GM18502 (cell line): ENCODE measurements at regions not wholly inside any gene's neighbourhood (a gene's known extent, or its start where the extent isn't known, plus 50 kb on each side); places are given as distances from the start of the nearest gene placed in this dataset.
"Not testable (repeated sequence)": the region's sequence is repeated elsewhere in the genome, so short reads cannot be mapped to it uniquely, and the experiment has no call there.

ENCODE experiments used
- ATAC-seq: cut with Tn5 transposase; IDR thresholded peaks from one replicate; pipeline ENCODE4 v1.9.1; 2021; ENCODE audit warnings: mild to moderate bottlenecking; ENCODE audit not compliant: unreplicated experiment, poor library complexity

- ATAC-seq, result no peak
Measured at GRCh38 chr6:93896081-93896480, 476.7 kb upstream of the EPHA7 start.

GRCh38 chr6:93894521-93894920 lies 475.2 kb upstream of the EPHA7 start:
- no peak for ATAC-seq

- no peak for ATAC-seq
Measured at GRCh38 chr6:93889713-93890112, 470.4 kb upstream of the EPHA7 start.

- ATAC-seq, result no peak
Measured at GRCh38 chr6:93886416-93886815, 467.1 kb upstream of the EPHA7 start.

- ATAC-seq, result no peak
Measured at GRCh38 chr6:93859971-93860370, 440.6 kb upstream of the EPHA7 start.

- ATAC-seq, result no peak
Measured at GRCh38 chr6:93858213-93858612, 438.9 kb upstream of the EPHA7 start.

- no peak for ATAC-seq
Measured at GRCh38 chr6:93849857-93850256, 430.5 kb upstream of the EPHA7 start.

- ATAC-seq, result no peak
Measured at GRCh38 chr6:93848031-93848742, 428.8 kb upstream of the EPHA7 start.

GRCh38 chr6:93842178-93842577 lies 422.8 kb upstream of the EPHA7 start:
- no peak for ATAC-seq

- ATAC-seq, result not testable (repeated sequence)
Measured at GRCh38 chr6:93835451-93836145, 416.2 kb upstream of the EPHA7 start.

GRCh38 chr6:93835026-93835425 lies 415.7 kb upstream of the EPHA7 start:
- not testable (repeated sequence) for ATAC-seq

- ATAC-seq, result not testable (repeated sequence)
Measured at GRCh38 chr6:93833326-93833725, 414.0 kb upstream of the EPHA7 start.

- ATAC-seq, result not testable (repeated sequence)
Measured at GRCh38 chr6:93829757-93830156, 410.4 kb upstream of the EPHA7 start.

GRCh38 chr6:93829009-93829408 lies 409.6 kb upstream of the EPHA7 start:
- ATAC-seq, result no peak

GRCh38 chr6:93828553-93828952 lies 409.2 kb upstream of the EPHA7 start:
- ATAC-seq, result no peak

GRCh38 chr6:93827728-93828127 lies 408.4 kb upstream of the EPHA7 start:
- ATAC-seq, result no peak

- ATAC-seq, result no peak
Measured at GRCh38 chr6:93825950-93826349, 406.6 kb upstream of the EPHA7 start.

- ATAC-seq, result no peak
Measured at GRCh38 chr6:93823489-93823888, 404.1 kb upstream of the EPHA7 start.

- ATAC-seq, result no peak
Measured at GRCh38 chr6:93822434-93823265, 403.3 kb upstream of the EPHA7 start.

GRCh38 chr6:93821953-93822352 lies 402.6 kb upstream of the EPHA7 start:
- no peak for ATAC-seq

- ATAC-seq, result no peak
Measured at GRCh38 chr6:93820465-93821082, 401.2 kb upstream of the EPHA7 start.
